Breast epithelium (tissue), 4 donors: ENCODE measurements at regions not wholly inside any gene's neighbourhood (a gene's known extent, or its start where the extent isn't known, plus 50 kb on each side); places are given as distances from the start of the nearest gene placed in this dataset.
"Not testable (repeated sequence)": the region's sequence is repeated elsewhere in the genome, so short reads cannot be mapped to it uniquely, and the experiment has no call there.

ENCODE experiments used
- DNase-seq, 2 donors: peaks; one replicate each; pipeline ENCODE4 v3.0.0-alpha.2; 2019; ENCODE audit warnings: low spot score in 2 of 2
- H3K27ac ChIP-seq, 2 donors: fragments of 200-600 bp; sonication (generic) in 1 of 2; one replicate each; pipeline ENCODE4 v1.5.1; 2016 to 2019; ENCODE audit warnings: mild to moderate bottlenecking in 1 of 2
- H3K27me3 ChIP-seq, 2 donors: fragments of 200-600 bp; sonication (generic) in 1 of 2; one replicate each; pipeline versions ENCODE4 v1.5.1 to v1.6.0; 2017 to 2019; ENCODE audit warnings: control low read depth in 1 of 2, mild to moderate bottlenecking in 1 of 2
- H3K36me3 ChIP-seq: fragments of 200-600 bp; one replicate; pipeline ENCODE4 v1.5.1; 2019
- H3K4me1 ChIP-seq, 2 donors: fragments of 200-600 bp; sonication (generic); one replicate each; pipeline ENCODE4 v1.5.1; 2016 to 2019; ENCODE audit warnings: control low read depth in 1 of 2
- H3K4me3 ChIP-seq, 3 donors: fragments of 200-600 bp; sonication (generic); 1 replicate in 2 of 3; 2 replicates in 1 of 3; pipeline ENCODE4 v1.5.1; 2016 to 2019; ENCODE audit warnings: mild to moderate bottlenecking in 3 of 3, moderate library complexity in 2 of 3
- H3K9me3 ChIP-seq, 2 donors: fragments of 200-600 bp; sonication (generic) in 1 of 2; one replicate each; pipeline ENCODE4 v1.5.1; 2016 to 2019; ENCODE audit warnings: control low read depth in 1 of 2
- CTCF ChIP-seq, 3 donors: fragments of 450-650 bp; IDR thresholded peaks; one replicate each; pipeline ENCODE4 v1.5.1; 2016 to 2017; ENCODE audit warnings: antibody characterized with exemption in 3 of 3, mild to moderate bottlenecking in 3 of 3, moderate library complexity in 3 of 3
- POLR2A ChIP-seq: fragments of 450-650 bp; IDR thresholded peaks from one replicate; pipeline ENCODE4 v1.6.1; 2016; ENCODE audit warnings: antibody characterized with exemption, mild to moderate bottlenecking, moderate library complexity
- POLR2AphosphoS5 ChIP-seq, 3 donors: sonication (generic); formaldehyde crosslinking; IDR thresholded peaks; one replicate each; pipeline ENCODE4 v1.6.1; 2017; ENCODE audit warnings: antibody characterized with exemption in 3 of 3
- intact Hi-C: fragments of 100-400 bp; cut with DNase I; formaldehyde crosslinking; loops from one replicate; pipeline ENCODE4 v1.15.1; 2023; ENCODE audit warnings: low total_unique reads

GRCh38 chr21:20902998-20903397, 95.2 kb upstream of the NCAM2 start:
- TF ChIP-seq POLR2A (no peak), POLR2AphosphoS5 (IDR thresholded peaks at IDR 0.05) (no peak), CTCF (IDR thresholded peaks at IDR 0.05) (no peak)
- H3K4me1 ChIP-seq = no peaks in the 10 kb centered on the region
- DNase-seq = no peak
- H3K27me3 ChIP-seq = no peaks in the 10 kb centered on the region
- peak overlapping the region; percentile 15 to 19 for H3K27ac ChIP-seq
- intact Hi-C loops = no loop called here
- H3K9me3 ChIP-seq = no peaks in the 10 kb centered on the region
- H3K36me3 ChIP-seq = no peaks in the 10 kb centered on the region
- peak overlapping the region in 1 of 3 donors; percentile 6 for H3K4me3 ChIP-seq

- H3K27me3 ChIP-seq, H3K27ac ChIP-seq, H3K36me3 ChIP-seq, intact Hi-C loops, H3K4me1 ChIP-seq, DNase-seq, H3K9me3 ChIP-seq, H3K4me3 ChIP-seq: not testable (repeated sequence)
Measured at GRCh38 chr21:20927555-20927954, 70.7 kb upstream of the NCAM2 start.

GRCh38 chr21:20942523-20942922, 55.7 kb upstream of the NCAM2 start:
- Histone ChIP-seq H3K4me3 (no peak overlapping the region), H3K9me3 (no peaks in the 10 kb centered on the region), H3K27me3 (no peaks in the 10 kb centered on the region), H3K27ac (no peak overlapping the region), H3K4me1 (no peaks in the 10 kb centered on the region), H3K36me3 (no peaks in the 10 kb centered on the region)
- DNase-seq = no peak
- TF ChIP-seq CTCF (IDR thresholded peaks at IDR 0.05) (no peak), POLR2AphosphoS5 (IDR thresholded peaks at IDR 0.05) (no peak), POLR2A (no peak)
- intact Hi-C loops = no loop called here

GRCh38 chr21:20943561-20943997, 54.6 kb upstream of the NCAM2 start:
- no peaks in the 10 kb centered on the region for H3K27me3 ChIP-seq
- no peak overlapping the region for H3K27ac ChIP-seq
- H3K4me1 ChIP-seq = no peaks in the 10 kb centered on the region
- H3K36me3 ChIP-seq = no peaks in the 10 kb centered on the region
- intact Hi-C loops = no loop called here
- no peaks in the 10 kb centered on the region for H3K9me3 ChIP-seq
- no peak for DNase-seq
- TF ChIP-seq POLR2A (no peak), POLR2AphosphoS5 (IDR thresholded peaks at IDR 0.05) (no peak), CTCF (IDR thresholded peaks at IDR 0.05) (no peak)
- H3K4me3 ChIP-seq = no peak overlapping the region

GRCh38 chr21:20944139-20944538, 54.1 kb upstream of the NCAM2 start:
- H3K27ac ChIP-seq = no peak overlapping the region
- H3K4me1 ChIP-seq = no peaks in the 10 kb centered on the region
- no peaks in the 10 kb centered on the region for H3K36me3 ChIP-seq
- no peak overlapping the region for H3K4me3 ChIP-seq
- no peaks in the 10 kb centered on the region for H3K27me3 ChIP-seq
- intact Hi-C loops = no loop called here
- H3K9me3 ChIP-seq = no peaks in the 10 kb centered on the region
- no peak for DNase-seq
- no peak for TF ChIP-seq POLR2AphosphoS5 (IDR thresholded peaks at IDR 0.05)
- TF ChIP-seq CTCF (IDR thresholded peaks at IDR 0.05) = no peak
- no peak for TF ChIP-seq POLR2A

- TF ChIP-seq POLR2AphosphoS5 (IDR thresholded peaks at IDR 0.05) (no peak), CTCF (IDR thresholded peaks at IDR 0.05) (no peak), POLR2A (no peak)
- no peak for DNase-seq
- no peaks in the 10 kb centered on the region for H3K27me3 ChIP-seq
- H3K9me3 ChIP-seq = no peaks in the 10 kb centered on the region
- H3K4me3 ChIP-seq = no peak overlapping the region
- intact Hi-C loops = no loop called here
- no peaks in the 10 kb centered on the region for H3K4me1 ChIP-seq
- no peak overlapping the region for H3K27ac ChIP-seq
- no peaks in the 10 kb centered on the region for H3K36me3 ChIP-seq
Measured at GRCh38 chr21:20946701-20947100, 51.5 kb upstream of the NCAM2 start.
